ENCODE measurements at regions not wholly inside any gene's neighbourhood (a gene's known extent, or its start where the extent isn't known, plus 50 kb on each side); places are given as distances from the start of the nearest gene placed in this dataset.
"Not testable (repeated sequence)": the region's sequence is repeated elsewhere in the genome, so short reads cannot be mapped to it uniquely, and the experiment has no call there.

- no peak for DNase-seq
Observed at GRCh38 chr20:19121916-19122315, 90.5 kb upstream of the SLC24A3 start.

- no peak for DNase-seq
Observed at GRCh38 chr20:19122395-19122794, 90.0 kb upstream of the SLC24A3 start.

- DNase-seq: no peak
Observed at GRCh38 chr20:19125508-19125907, 86.9 kb upstream of the SLC24A3 start.

- no peak for DNase-seq
Observed at GRCh38 chr20:19129306-19129705, 83.1 kb upstream of the SLC24A3 start.

GRCh38 chr20:19129976-19130612, 82.3 kb upstream of the SLC24A3 start:
- peak; percentile 95 for DNase-seq

DNA sequence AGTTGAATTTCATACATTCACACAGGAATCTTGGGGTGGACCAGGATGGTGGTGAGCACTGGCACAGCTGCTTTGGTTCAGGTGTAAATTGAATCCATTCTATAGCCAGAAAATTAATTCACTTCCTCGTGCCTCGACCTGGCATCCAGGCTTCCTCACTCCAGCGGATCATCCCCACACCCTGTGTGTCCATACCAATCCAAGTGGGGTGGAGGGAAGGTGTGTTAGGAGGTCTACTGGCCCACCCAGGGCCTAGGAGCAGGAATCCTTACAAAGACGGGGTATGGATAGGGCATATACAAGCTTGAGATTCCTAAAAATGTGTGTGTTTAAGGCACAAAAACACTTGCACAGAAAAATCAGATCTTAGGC, 81.8 kb upstream of the SLC24A3 start:
- DNase-seq: no peak

DNA sequence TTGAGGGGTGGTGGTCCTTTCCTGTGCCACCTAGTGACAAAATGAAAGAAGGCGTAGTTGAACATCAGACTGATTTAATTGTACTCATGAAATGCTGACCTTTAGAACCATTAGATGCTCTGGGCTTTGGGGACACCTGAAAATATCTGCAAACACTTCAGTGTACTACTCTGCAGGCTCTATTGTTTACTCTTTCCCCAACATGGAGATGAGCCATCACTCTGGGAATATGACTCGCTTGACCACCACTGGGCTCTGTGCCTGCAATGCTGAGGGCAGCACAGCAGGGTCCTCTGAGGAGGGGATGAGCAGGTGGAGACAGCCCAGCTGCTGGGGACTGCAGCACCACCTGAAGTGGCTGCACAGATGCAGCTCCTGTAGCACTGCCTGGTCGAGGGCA, 74.8 kb upstream of the SLC24A3 start:
- peak; percentile 64 for DNase-seq

DNA sequence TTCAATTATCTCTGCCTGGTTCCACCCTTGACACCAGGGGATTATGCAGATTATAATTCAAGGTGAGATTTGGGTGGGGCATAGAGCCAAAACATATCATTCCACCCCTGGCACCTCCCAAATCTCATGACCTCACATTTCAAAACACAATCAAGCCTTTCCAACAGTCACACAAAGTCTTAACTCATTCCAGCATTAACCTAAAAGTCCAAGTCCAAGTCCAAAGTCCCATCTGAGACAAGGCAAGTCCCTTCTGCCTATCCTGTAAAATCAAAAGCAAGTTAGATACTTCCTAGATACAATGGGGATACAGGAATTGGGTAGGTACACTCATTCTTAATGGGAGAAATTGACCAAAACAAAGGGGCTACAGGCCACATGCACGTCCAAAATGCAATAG, 73.7 kb upstream of the SLC24A3 start:
- no peak for DNase-seq

DNA sequence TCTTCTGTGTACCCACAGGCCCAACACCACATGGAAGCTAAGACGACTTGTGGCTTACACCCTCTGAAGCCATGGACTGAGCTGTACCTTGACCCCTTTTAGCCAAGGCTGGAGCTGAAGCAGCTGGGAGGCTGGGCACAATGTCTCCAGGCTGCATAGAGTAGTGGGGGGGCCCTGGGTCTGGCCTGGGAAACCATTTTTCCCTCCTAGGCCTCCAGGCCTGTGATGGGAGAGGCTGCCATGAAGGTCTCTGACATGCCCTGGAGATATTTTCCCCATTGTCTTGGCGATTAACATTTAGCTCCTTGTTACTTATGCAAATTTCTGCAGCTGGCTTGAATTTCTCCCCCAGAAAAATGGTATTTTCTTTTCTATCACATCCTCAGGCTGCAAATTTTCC, 72.9 kb upstream of the SLC24A3 start:
- DNase-seq: not testable (repeated sequence)

DNA sequence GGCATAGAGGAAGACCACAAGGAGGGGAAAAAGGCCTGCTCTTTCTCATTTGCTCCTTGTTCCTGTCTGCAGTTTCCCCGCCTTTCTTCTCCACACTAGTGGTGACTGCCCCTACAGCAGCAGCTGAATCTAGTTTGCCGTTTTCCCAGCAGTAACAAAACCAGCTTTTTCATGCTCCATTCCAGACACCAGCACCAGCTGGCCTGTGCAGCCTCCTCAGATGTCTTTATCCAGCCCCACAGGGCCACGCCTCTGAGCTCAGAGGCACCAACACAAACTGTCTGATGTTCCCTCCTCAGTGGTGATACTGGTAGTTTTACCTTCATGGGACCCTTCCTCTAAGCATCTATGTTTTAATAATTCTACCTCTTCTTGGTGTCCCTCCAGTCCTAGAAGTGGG, 70.4 kb upstream of the SLC24A3 start:
- DNase-seq: no peak

DNA sequence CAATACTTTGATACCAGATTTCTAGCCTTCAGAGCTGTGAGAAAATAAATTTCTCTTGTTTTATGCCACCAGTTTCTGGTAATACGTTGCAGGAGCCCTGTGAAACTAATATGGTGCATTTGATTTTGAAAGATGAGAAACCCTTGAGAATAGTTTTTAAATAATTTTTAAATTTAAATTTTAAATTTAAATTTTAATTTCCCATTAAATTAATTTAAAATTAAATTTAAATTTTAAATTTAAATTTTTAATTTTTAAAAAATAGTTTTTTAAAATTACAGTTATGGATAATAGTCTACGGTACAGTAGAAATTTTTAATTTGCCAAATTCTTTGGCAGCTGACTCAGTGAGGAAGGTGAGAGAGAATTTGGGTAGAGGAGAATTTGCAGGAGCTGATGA, 68.6 kb upstream of the SLC24A3 start:
- no peak for DNase-seq

GRCh38 chr20:19161336-19161735, 51.1 kb upstream of the SLC24A3 start:
- no peak for DNase-seq
